Suprapubic skin (tissue), 4 donors: ENCODE measurements at regions not wholly inside any gene's neighbourhood (a gene's known extent, or its start where the extent isn't known, plus 50 kb on each side); places are given as distances from the start of the nearest gene placed in this dataset.
"Not testable (repeated sequence)": the region's sequence is repeated elsewhere in the genome, so short reads cannot be mapped to it uniquely, and the experiment has no call there.

Experiments
- DNase-seq, 2 donors: peaks; one replicate each; pipeline ENCODE4 v3.0.0-alpha.2; 2019; ENCODE audit warnings: low spot score in 2 of 2
- H3K27ac ChIP-seq: fragments of 200-600 bp; sonication (generic); one replicate; pipeline ENCODE4 v1.5.1; 2019
- H3K27me3 ChIP-seq: fragments of 200-600 bp; sonication (generic); one replicate; pipeline ENCODE4 v1.5.1; 2019
- H3K36me3 ChIP-seq: fragments of 200-600 bp; sonication (generic); one replicate; pipeline ENCODE4 v1.5.1; 2019
- H3K4me1 ChIP-seq: fragments of 200-600 bp; sonication (generic); one replicate; pipeline ENCODE4 v1.5.1; 2019
- H3K4me3 ChIP-seq: fragments of 200-600 bp; sonication (generic); one replicate; pipeline ENCODE4 v1.5.1; 2019; ENCODE audit warnings: mild to moderate bottlenecking
- H3K9me3 ChIP-seq: fragments of 200-600 bp; sonication (generic); one replicate; pipeline ENCODE4 v1.5.1; 2019
- CTCF ChIP-seq, 2 donors: fragments of 200-600 bp in 1 of 2; fragments of 450-650 bp in 1 of 2; sonication (generic) in 1 of 2; IDR thresholded peaks; one replicate each; pipeline ENCODE4 v1.5.1; 2016 to 2019; ENCODE audit warnings: antibody characterized with exemption in 2 of 2, mild to moderate bottlenecking in 1 of 2, moderate library complexity in 1 of 2
- EP300 ChIP-seq: sonication (generic); formaldehyde crosslinking; IDR thresholded peaks from one replicate; pipeline ENCODE4 v1.6.1; 2017; ENCODE audit warnings: antibody characterized with exemption
- POLR2A ChIP-seq, 2 donors: fragments of 450-650 bp; IDR thresholded peaks; one replicate each; pipeline ENCODE4 v1.6.1; 2017; ENCODE audit warnings: antibody characterized with exemption in 2 of 2, mild to moderate bottlenecking in 2 of 2, moderate library complexity in 2 of 2
- POLR2AphosphoS5 ChIP-seq, 3 donors: sonication (generic); formaldehyde crosslinking; IDR thresholded peaks; one replicate each; pipeline ENCODE4 v1.6.1; 2017; ENCODE audit warnings: antibody characterized with exemption in 3 of 3
- WGBS: methylation state at CpG from one replicate; pipeline ENCODE4 v1.1.5; 2018; 5-methylcytosine and 5-hydroxymethylcytosine counted together

GRCh38 chr11:81303038-81303664, 1430.5 kb downstream of the FAM181B start:
- TF ChIP-seq POLR2AphosphoS5 (IDR thresholded peaks at IDR 0.05) (no peak), EP300 (no peak), POLR2A (IDR thresholded peaks at IDR 0.05) (no peak)
- Histone ChIP-seq H3K36me3 (no peaks in the 10 kb centered on the region), H3K27ac (no peak overlapping the region), H3K4me1 (no peaks in the 10 kb centered on the region), H3K4me3 (no peak overlapping the region), H3K9me3 (no peaks in the 10 kb centered on the region), H3K27me3 (no peaks in the 10 kb centered on the region)
- no peak for DNase-seq
- WGBS, result 41% methylated on average over 5 of the region's 5 CpGs

- TF ChIP-seq CTCF (IDR thresholded peaks at IDR 0.05) (no peak), EP300 (no peak), POLR2A (IDR thresholded peaks at IDR 0.05) (no peak), POLR2AphosphoS5 (IDR thresholded peaks at IDR 0.05) (no peak)
- H3K36me3 ChIP-seq, result no peaks in the 10 kb centered on the region
- no peaks in the 10 kb centered on the region for H3K27me3 ChIP-seq
- DNase-seq, result no peak
- H3K4me1 ChIP-seq, result no peaks in the 10 kb centered on the region
- no peak overlapping the region for H3K27ac ChIP-seq
- WGBS, result 67% methylated on average over 6 of the region's 6 CpGs
- no peak overlapping the region for H3K4me3 ChIP-seq
- H3K9me3 ChIP-seq, result no peaks in the 10 kb centered on the region
These were observed 1432.4 kb downstream of the FAM181B start for GRCh38 chr11:81301166-81301830.

- Histone ChIP-seq H3K9me3 (peaks cover 9% of the 10 kb centered on the region), H3K4me1 (no peaks in the 10 kb centered on the region), H3K4me3 (no peak overlapping the region), H3K27ac (no peak overlapping the region), H3K36me3 (no peaks in the 10 kb centered on the region), H3K27me3 (no peaks in the 10 kb centered on the region)
- 73% methylated on average over 5 of the region's 5 CpGs for WGBS
- no peak for DNase-seq
- TF ChIP-seq CTCF (IDR thresholded peaks at IDR 0.05) (no peak), POLR2AphosphoS5 (IDR thresholded peaks at IDR 0.05) (no peak), POLR2A (IDR thresholded peaks at IDR 0.05) (no peak), EP300 (no peak)
These were observed 1446.7 kb downstream of the FAM181B start for GRCh38 chr11:81286959-81287358.

- Histone ChIP-seq H3K4me1 (no peaks in the 10 kb centered on the region), H3K9me3 (peaks cover 9% of the 10 kb centered on the region), H3K27me3 (no peaks in the 10 kb centered on the region), H3K36me3 (no peaks in the 10 kb centered on the region), H3K4me3 (no peak overlapping the region), H3K27ac (no peak overlapping the region)
- TF ChIP-seq POLR2AphosphoS5 (IDR thresholded peaks at IDR 0.05) (no peak), POLR2A (IDR thresholded peaks at IDR 0.05) (no peak), EP300 (no peak), CTCF (IDR thresholded peaks at IDR 0.05) (no peak)
- DNase-seq, result no peak
These were observed 1447.1 kb downstream of the FAM181B start for GRCh38 chr11:81286550-81286949.

- not testable (repeated sequence) for H3K27ac ChIP-seq, DNase-seq, H3K4me1 ChIP-seq, H3K36me3 ChIP-seq, H3K27me3 ChIP-seq, H3K4me3 ChIP-seq, H3K9me3 ChIP-seq
- 94% methylated on average over 1 of the region's 1 CpG for WGBS
These were observed 1453.4 kb downstream of the FAM181B start for GRCh38 chr11:81280228-81280627.

GRCh38 chr11:81278991-81279390, 1454.7 kb downstream of the FAM181B start:
- Histone ChIP-seq H3K36me3 (no peaks in the 10 kb centered on the region), H3K4me3 (no peak overlapping the region), H3K9me3 (no peaks in the 10 kb centered on the region), H3K27ac (no peak overlapping the region), H3K4me1 (no peaks in the 10 kb centered on the region), H3K27me3 (no peaks in the 10 kb centered on the region)
- TF ChIP-seq EP300 (no peak), POLR2AphosphoS5 (IDR thresholded peaks at IDR 0.05) (no peak), POLR2A (IDR thresholded peaks at IDR 0.05) (no peak), CTCF (IDR thresholded peaks at IDR 0.05) (no peak)
- no peak for DNase-seq
- 62% methylated on average over 5 of the region's 5 CpGs for WGBS
